HEK293T (cell line): ENCODE measurements at regions not wholly inside any gene's neighbourhood (a gene's known extent, or its start where the extent isn't known, plus 50 kb on each side); places are given as distances from the start of the nearest gene placed in this dataset.

ENCODE experiments used
- BHLHE40 ChIP-seq: fragments of 450-650 bp; IDR thresholded peaks from 2 replicates; pipeline ENCODE4 v1.6.1; 2016; ENCODE audit warnings: mild to moderate bottlenecking, moderate library complexity, borderline replicate concordance
- ELF4 ChIP-seq: fragments of 450-650 bp; IDR thresholded peaks from 2 replicates; pipeline ENCODE4 v1.6.1; 2017; ENCODE audit warnings: antibody characterized with exemption
- FOXA1 ChIP-seq: fragments of 450-650 bp; IDR thresholded peaks from 2 replicates; pipeline ENCODE4 v1.6.1; 2016; ENCODE audit warnings: mild to moderate bottlenecking
- FOXK2 ChIP-seq: fragments of 450-650 bp; IDR thresholded peaks from 2 replicates; pipeline ENCODE4 v1.6.1; 2016; ENCODE audit warnings: mild to moderate bottlenecking
- FOXM1 ChIP-seq: fragments of 450-650 bp; IDR thresholded peaks from 2 replicates; pipeline ENCODE4 v1.6.1; 2017; ENCODE audit warnings: mild to moderate bottlenecking, borderline replicate concordance
- L3MBTL2 ChIP-seq: fragments of 450-650 bp; conservative IDR thresholded peaks from 2 replicates; pipeline ENCODE4 v1.6.1; 2016; ENCODE audit warnings: mild to moderate bottlenecking
- LEF1 ChIP-seq: fragments of 450-650 bp; IDR thresholded peaks from 2 replicates; pipeline ENCODE4 v1.6.1; 2017; ENCODE audit warnings: mild to moderate bottlenecking, borderline replicate concordance
- NFRKB ChIP-seq: fragments of 450-650 bp; IDR thresholded peaks from 2 replicates; pipeline ENCODE4 v1.6.1; 2016; ENCODE audit warnings: mild to moderate bottlenecking, moderate library complexity
- PKNOX1 ChIP-seq: fragments of 450-650 bp; IDR thresholded peaks from 2 replicates; pipeline ENCODE4 v1.6.1; 2016
- SP1 ChIP-seq: fragments of 450-650 bp; IDR thresholded peaks from 2 replicates; pipeline ENCODE4 v1.6.1; 2017
- TARDBP ChIP-seq: fragments of 450-650 bp; IDR thresholded peaks from 2 replicates; pipeline ENCODE4 v1.6.1; 2016
- ZNF384 ChIP-seq: fragments of 450-650 bp; IDR thresholded peaks from 2 replicates; pipeline ENCODE4 v1.6.1; 2016

- TF ChIP-seq L3MBTL2 = no peak
- TF ChIP-seq FOXK2 = no peak
- TF ChIP-seq BHLHE40 = no peak
- no peak for TF ChIP-seq ZNF384
- no peak for TF ChIP-seq TARDBP
- TF ChIP-seq NFRKB = no peak
- TF ChIP-seq LEF1 = no peak
- no peak for TF ChIP-seq SP1
- TF ChIP-seq PKNOX1 = no peak
- TF ChIP-seq ELF4 = no peak
- no peak for TF ChIP-seq FOXA1
- no peak for TF ChIP-seq FOXM1
Observed at GRCh38 chr9:120016231-120016630, 563.7 kb downstream of the CDK5RAP2 start.
